ENCODE measurements at regions not wholly inside any gene's neighbourhood (a gene's known extent, or its start where the extent isn't known, plus 50 kb on each side); places are given as distances from the start of the nearest gene placed in this dataset.

DNA sequence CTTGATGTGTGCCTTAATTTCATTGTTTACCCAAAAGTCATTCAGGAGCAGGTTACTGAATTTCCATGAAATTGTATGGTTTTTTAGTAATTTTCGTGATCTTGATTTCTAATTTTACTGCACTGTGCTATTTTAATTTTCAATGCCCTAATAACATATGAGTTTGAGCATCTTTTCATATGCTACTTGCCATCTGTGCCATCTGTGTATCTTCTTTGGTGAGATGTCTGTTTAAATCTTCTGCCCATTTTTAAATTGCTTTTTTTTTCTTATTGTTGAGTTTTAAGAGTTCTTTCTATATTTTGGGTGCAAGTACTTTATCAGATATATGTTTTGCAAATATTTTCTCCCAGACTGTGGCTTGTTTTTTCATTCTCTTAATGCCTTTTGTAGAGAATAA is 165.9 kb downstream of the ST6GAL2 start:
- no peak for DNase-seq

DNA sequence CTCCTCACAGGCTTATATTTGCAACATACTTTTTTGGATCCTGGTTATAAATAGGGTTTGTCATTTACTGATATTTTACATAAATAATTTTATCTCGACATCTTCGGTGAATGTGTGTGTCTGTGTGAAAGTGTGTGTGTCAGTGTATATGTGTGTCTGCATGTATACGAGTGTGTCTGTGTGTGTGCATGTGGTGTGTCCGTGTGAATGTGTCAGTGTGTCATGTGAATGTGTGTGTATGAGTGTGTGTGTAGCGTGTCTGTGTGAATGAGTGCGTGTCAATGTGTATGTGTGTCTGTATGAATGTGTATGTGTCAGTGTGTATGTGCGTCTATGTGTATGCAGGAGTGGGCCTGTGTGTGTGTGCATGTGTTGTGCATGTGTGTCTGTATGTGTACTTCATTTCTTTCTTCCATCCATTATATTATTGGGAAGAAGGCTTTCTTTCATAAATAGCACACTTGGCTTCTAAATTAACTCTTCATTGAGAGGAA is 161.6 kb downstream of the ST6GAL2 start:
- DNase-seq: no peak

DNA sequence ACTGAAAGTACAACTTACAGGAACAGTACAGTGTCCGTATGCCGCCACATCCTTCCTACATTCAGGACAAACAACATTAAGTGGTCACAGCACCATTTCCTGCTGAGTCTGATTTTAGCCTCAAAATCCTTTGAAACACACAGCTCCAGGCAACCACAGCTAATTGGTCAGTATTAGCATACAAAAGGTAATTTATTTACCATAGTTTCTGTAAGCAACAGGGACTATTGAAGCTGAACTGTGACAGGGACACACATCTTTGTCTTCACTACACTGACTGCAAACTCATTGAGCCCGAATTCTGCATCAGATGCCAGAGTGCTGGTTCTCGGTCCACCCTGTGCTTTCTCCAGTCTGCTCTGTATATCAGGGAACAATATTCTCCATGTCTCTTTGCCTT is 151.8 kb downstream of the ST6GAL2 start:
- no peak for DNase-seq

GRCh38 chr2:106735807-106736206 is 150.2 kb downstream of the ST6GAL2 start:
- no peak for DNase-seq

DNA sequence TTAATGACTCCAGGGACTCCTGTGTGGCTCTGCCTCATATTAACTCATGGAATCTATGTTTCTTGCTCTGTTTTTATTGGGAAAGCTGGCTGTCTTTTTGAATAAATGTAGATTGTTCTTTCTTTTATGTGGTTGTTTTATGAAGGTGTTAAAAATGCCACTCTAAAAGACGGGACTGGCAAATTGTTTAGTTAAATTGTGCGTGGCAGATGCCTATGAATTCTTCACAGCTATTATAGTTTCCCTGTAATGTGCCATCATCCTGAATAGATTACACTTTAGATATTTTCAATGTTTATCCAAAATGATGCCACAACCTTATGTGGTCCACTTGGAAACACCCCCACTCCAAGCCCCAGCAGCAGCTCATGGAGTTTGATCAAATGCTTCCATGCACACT is 149.7 kb downstream of the ST6GAL2 start:
- DNase-seq: no peak

DNA sequence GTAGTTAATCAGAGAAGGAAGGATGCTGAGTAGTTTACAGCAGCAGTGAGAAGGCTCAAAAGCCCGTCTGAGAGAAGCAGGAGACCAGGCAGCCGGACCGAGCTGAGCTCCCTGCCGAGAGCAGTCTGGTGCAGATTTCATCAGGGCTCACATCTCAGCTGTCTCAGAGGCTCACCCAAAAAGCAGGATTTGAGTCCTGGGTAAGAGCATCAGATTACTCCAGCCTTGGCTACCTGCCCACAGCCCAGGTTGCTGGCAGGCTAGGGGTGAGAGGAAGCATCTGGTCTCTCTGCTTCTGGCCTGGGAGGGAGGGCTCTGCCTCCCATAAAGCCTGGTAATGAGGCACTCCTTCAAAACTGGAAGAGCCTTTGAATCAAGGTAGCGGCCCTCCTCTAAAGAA is 140.5 kb downstream of the ST6GAL2 start:
- peak; percentile 4 for DNase-seq

DNA sequence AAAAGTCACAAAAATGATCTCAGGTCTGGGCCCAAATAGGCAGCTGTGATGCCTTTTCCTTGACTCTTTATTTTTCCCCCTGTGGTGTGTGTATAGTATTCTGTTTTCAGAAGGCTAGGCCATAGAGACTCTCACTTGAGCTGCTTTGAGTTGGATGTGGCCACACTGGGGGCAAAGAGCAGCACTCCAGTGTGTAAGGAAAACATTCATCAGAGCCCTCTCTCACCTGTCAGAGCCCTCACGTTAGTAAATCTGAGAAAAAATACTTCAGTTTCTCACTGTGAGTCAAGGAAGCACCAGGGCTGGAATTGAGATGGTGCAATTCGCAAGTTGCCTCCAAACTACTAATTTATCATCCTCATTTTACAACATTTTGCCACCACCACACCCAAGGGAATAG is 136.1 kb downstream of the ST6GAL2 start:
- DNase-seq: no peak
